Fibroblast of the aortic adventitia (primary cell): ENCODE measurements at regions not wholly inside any gene's neighbourhood (a gene's known extent, or its start where the extent isn't known, plus 50 kb on each side); places are given as distances from the start of the nearest gene placed in this dataset.
"Not testable (repeated sequence)": the region's sequence is repeated elsewhere in the genome, so short reads cannot be mapped to it uniquely, and the experiment has no call there.

Source experiments
- DNase-seq: peaks from one replicate; pipeline ENCODE4 v3.0.0-alpha.2; 2010; ENCODE audit warnings: low read depth
- H3K4me3 ChIP-seq: 2 replicates; pipeline ENCODE4 v1.5.1; 2011; ENCODE audit warnings: low read depth, mild to moderate bottlenecking, control low read depth, low read length, moderate library complexity
- TF ChIP-seq, protein P1 (sequence below): IDR thresholded peaks from 2 replicates; pipeline ENCODE4 v1.5.1; 2011; ENCODE audit warnings: mild to moderate bottlenecking, low read length, control low read depth, inconsistent platforms; ENCODE audit not compliant: insufficient read depth

DNA sequence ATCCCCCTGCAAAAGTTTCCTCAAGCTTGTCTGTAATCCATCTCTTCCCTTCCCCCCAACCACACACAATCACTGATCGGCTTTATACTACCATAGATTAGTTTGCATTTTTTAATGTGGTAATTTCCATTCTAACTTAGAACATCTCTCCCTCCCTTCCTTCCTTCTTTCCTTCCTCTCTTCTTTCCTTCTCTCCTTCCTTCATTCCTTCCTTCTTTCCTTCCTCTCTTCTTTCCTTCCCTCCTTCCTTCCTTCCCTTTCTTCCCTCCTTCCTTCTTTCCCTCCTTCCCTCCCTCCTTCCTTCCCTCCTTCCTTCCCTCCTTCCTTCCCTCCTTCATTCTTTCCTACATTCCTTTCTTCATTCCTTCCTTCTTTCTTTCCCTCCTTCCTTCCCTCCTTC lies 166.2 kb upstream of the MSX2 start:
- TF ChIP-seq, protein P1, sequence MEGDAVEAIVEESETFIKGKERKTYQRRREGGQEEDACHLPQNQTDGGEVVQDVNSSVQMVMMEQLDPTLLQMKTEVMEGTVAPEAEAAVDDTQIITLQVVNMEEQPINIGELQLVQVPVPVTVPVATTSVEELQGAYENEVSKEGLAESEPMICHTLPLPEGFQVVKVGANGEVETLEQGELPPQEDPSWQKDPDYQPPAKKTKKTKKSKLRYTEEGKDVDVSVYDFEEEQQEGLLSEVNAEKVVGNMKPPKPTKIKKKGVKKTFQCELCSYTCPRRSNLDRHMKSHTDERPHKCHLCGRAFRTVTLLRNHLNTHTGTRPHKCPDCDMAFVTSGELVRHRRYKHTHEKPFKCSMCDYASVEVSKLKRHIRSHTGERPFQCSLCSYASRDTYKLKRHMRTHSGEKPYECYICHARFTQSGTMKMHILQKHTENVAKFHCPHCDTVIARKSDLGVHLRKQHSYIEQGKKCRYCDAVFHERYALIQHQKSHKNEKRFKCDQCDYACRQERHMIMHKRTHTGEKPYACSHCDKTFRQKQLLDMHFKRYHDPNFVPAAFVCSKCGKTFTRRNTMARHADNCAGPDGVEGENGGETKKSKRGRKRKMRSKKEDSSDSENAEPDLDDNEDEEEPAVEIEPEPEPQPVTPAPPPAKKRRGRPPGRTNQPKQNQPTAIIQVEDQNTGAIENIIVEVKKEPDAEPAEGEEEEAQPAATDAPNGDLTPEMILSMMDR, result no peak
- no peak overlapping the region for H3K4me3 ChIP-seq

DNA sequence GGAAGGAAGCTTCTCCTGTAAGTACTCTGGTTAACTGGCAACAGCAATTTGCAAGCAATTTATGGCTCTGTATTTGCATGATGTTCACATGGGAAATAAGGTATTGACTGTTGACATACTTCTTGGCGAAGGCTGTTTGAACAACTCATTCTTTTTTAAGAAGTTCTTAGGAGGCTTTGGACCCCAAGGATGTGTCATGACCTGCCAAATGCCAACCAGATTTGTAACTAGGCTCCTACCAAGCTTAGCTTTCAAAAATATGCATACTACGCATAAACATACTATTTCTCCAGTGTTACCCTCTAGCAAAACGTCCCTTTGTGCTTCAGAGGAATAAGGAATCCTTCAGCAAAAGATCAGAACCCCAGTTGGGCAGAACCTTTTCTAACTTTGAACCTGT lies 165.2 kb upstream of the MSX2 start:
- DNase-seq, result no peak
- H3K4me3 ChIP-seq, result no peak overlapping the region
- TF ChIP-seq, protein P1, result no peak

More for the DNA sequence above, 166.2 kb upstream of the MSX2 start:
- DNase-seq, result no peak

DNA sequence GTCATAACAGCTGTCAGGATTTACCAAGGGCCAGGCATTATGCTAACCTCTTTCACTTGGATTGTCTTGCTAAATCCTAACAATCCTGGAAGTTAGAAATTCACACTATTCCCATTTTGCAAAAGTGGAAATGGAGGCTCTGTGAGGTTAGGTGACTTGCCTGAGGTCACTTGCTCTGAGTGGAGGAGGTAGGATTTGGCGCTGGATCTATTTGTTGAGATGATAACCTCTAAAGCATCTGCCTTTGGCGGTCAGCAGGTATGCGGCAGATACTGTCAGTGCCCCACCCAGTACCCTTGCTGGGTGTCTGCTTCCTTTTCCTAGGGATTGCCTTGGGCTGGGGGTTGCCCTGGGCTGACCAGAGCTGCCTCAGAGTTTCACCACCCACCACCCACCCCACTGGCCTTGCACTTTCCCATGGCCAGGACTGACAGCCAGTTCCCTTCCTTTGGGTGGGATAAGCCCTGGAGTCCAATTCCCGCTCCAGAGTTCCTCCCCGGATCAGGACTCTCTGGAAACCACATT lies 164.8 kb upstream of the MSX2 start:
- no peak for DNase-seq
- TF ChIP-seq, protein P1, result no peak
- H3K4me3 ChIP-seq, result no peak overlapping the region

DNA sequence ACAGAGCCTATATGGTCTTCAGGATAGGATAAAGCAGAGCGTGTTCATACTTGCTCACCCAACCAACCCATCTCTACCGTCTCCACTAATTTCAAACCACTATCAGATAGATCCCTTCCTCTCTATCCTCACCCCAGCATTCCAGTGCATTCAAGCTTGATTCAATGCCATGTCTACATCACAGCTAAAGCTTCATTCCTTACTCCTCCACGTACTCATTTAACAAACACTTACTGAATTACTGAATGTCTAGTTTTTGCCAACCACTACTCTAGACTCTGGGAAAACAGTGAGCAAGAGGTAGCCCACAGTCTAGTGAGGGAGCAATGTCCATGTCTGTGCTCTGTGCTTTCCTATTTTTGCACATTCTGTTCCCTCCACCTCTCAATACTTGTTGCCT lies 163.5 kb upstream of the MSX2 start:
- DNase-seq, result no peak

DNA sequence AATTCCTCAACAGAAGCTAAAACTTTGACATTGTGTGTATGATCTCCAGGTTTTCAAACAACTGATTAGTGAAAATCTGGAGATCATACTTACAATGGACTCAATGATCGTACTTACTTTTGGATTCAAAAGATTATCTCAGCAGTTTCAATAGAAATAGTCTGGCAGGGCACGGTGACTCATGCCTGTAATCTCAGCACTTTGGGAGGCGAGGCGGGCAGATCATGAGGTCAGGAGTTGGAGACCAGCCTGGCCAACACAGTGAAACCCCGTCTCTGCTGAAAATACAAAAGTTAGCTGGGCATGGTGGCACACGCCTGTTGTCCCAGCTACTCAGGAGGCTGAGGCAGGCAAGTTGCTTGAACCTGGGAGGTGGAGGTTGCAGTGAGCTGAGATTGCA lies 161.3 kb upstream of the MSX2 start:
- not testable (repeated sequence) for H3K4me3 ChIP-seq, DNase-seq

More for the DNA sequence above, 163.5 kb upstream of the MSX2 start:
- TF ChIP-seq, protein P1, result no peak
- no peak overlapping the region for H3K4me3 ChIP-seq

DNA sequence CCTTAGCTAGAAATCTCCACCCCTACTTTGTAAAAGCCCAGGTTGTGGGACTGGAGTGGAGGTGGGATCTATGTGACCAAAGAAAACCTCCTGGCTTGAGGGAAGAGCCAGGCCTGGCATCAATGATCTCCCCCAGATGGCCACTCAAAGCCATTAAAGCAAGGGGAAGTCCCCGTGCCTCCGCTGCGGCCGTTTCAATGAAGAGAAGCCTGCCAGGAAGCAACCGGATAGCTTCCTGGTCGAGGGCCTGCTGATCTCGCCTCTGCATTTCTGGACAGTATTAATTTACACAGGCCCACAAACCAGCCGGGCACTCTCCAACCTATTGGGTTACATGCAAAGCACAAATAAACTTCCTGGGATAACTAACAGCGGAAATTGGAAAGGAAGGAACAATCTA lies 160.5 kb upstream of the MSX2 start:
- no peak for DNase-seq
- TF ChIP-seq, protein P1, result no peak
- H3K4me3 ChIP-seq, result no peak overlapping the region

DNA sequence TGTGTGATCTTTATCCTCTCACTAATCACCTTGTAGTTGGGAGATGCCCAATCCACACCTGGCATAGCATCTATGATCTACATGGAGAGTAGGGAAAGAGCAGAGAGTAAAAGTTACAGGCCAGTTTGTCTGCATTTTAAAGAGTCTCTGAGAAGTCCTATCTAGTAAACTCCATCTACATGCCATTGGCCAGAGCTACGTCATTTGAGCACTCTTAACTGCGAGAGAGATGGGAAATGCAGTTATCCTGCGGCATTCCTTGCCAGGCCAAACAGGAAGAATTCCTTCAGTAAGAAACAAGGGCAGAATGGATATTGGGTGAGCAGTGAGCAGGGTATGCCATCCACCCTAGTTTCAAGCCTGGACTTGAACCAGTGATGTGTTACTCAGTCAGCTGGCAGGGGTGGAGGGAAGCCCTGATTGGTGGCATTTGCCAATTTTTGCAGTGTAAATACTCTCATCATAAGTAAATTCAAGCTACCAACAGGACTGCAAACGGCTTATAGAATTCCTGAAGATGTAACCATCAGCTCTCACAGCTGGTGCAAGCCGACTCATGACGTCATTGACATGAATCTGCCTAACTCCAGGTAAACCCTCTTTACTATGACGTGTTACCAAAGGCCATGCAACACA lies 156.8 kb upstream of the MSX2 start:
- DNase-seq, result no peak
- no peak overlapping the region for H3K4me3 ChIP-seq
- TF ChIP-seq, protein P1, result no peak
